ELF-1 (cell line): ENCODE measurements at regions not wholly inside any gene's neighbourhood (a gene's known extent, or its start where the extent isn't known, plus 50 kb on each side); places are given as distances from the start of the nearest gene placed in this dataset.
"Not testable (repeated sequence)": the region's sequence is repeated elsewhere in the genome, so short reads cannot be mapped to it uniquely, and the experiment has no call there.

Experiments
- DNase-seq: peaks from one replicate; pipeline ENCODE4 v3.0.0-alpha.2; 2016; ENCODE audit warnings: low read depth, low spot score

DNA sequence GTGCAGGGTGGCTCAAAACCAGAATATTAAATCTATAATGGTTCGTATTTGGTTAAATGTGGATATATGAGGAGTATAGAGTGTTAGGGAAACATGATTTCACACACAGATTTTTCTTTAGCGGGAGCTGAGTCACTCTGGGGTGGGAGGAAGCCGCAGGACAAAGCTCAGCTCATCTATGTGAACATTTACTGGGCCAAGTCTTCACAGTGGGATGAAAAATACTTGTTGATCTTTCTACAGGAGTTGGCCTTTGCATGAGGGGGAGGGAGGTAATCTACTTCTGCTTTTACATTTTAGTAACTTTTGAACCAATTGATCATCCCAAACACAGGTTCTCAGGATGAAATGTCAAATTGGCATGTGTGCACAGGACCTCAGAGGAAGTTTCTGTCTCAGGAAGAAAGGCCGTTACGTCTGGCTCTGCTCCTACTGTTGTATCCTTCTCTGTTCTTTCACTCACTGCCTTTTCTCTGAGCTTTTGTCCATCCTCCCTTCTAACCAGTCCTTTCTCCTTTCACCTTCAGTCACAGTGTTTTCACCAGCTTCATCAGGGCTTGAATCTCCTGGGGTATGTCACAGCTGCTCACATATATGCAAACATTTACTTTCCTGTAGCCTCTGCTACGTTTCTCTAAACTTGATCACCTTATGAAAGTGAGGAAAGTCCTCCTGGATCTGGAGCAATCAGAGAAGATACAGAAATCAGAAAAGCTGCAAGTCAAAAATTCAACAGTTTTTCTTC is 943.3 kb upstream of the FANCL start:
- DNase-seq = no peak

DNA sequence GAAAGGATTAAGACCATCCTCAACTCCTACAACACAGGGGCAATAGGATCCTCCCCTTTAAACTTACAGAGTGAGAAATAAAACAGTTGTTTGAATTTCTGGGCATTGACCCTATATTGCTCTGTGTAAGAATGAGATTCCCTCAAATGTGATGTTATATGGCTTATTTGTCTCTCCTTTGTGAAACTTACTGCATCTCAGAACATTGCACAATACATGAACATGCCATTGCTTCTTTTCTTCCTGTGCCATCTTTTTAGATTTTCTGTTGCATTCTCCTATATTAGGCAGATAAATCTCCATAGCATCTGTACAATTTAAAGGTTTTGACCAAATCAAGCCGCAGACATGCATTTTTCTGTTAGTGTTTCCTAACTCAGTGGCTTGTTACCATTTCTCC is 941.9 kb upstream of the FANCL start:
- DNase-seq = no peak

DNA sequence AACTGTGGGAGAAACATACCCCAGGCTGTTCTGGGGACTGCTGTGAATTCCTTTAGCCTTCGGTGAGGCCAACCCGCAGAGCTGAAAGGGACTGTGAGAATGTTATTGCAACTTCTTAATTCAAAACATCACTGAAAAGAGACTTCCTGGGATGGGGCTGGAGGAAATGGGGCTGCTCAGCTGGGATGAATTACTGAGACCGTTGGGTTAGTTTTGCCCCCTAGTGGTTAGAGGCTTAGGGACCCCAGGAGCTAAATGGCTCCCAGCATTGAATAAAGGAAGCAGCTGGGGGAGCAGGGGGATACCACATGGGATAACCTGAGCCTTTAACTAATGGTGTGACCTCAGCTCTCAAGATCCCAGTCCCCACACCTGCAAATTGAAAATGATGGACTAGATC is 941.1 kb upstream of the FANCL start:
- peak; percentile 48 for DNase-seq

DNA sequence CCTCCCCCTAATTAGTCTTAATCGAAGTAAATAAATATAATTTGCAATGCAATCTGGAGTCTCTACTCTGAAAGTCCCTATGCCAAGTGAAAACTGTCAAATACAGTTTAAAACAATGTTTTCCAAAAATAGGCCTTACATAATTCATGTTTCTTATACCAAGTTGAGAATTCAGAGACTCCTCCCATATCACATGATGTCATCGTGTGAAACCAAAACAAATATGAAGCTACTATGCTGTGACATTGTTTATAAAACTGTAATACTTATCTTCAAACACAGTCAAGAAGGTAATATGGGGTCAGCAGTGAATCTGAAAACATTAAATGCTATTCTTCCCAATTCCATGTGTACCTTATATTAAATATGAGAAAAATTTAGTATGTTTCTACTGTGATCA is 940.2 kb upstream of the FANCL start:
- DNase-seq = no peak

DNA sequence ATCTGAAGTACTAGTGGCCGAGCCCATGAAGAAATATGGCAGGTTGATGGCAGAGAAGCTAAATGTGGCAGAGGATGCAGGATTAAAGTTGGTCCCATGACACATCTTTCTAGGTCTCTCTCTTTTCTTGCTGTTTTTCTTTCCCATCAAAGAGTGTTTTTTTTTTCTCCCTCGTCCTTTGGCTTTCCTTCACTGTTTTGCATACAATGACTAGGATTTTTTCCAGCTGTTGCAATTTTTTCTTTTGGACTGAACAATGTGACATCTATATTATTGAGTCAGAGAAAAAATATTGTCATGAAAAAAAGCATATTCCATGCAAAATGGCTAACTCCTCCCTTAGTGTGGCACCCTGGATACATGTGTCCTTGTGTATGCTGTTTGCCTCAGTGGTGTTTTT is 939.5 kb upstream of the FANCL start:
- DNase-seq = no peak

DNA sequence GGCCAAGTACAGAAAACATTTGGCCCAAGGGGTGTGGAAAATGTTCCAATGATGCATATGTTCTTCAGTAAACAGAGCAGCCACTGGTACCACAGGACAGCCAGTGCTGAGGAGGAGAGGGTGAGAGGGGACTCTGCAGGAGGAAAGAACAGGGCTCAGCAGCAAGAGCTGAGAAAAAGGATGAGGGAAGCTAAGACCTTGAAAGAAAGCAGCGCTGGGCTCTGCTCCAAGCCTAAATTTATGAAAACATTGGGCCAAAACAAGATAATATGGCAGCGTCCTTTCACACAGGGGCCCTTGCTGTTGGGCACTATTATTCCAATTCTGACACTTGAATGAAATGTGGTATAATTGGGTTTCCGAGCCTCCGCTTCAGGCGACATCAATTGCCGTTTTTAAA is 939.0 kb upstream of the FANCL start:
- no peak for DNase-seq

DNA sequence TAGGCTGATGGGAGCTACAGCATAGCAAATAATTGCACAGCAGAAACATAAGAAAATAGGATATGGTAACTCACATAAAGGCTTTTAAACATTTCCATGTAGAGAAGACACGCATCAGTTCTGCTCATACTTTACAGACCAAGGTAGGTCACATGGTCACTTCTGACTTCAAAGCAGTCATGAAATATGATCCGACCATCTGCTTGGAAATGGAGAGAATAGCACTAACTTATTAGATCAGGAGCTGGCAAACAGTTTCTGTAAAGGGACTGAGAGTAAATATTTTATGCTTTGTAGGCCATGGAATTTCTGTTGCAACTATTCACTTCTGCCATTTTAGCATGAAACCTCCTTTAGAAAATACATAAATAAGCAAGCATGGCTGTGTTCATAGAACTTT is 936.6 kb upstream of the FANCL start:
- no peak for DNase-seq

DNA sequence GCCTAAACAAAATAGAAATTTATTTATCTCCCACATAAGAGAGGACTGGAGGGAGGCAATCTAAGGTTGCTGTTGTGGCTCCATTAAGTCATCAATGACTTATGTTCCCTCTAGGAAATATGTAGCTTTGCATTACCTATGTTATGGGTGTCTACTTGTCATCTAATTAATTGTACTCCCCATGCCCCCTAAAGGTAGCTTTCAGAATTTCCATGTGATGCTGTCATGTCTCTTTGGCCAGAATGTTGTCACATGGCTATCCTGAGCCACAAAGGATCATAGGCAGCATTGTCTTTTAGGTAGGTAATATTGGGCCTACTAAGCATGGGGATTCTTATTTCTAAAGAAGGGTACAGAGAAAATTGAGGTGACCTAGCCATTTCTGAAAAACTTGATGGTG is 935.6 kb upstream of the FANCL start:
- no peak for DNase-seq

DNA sequence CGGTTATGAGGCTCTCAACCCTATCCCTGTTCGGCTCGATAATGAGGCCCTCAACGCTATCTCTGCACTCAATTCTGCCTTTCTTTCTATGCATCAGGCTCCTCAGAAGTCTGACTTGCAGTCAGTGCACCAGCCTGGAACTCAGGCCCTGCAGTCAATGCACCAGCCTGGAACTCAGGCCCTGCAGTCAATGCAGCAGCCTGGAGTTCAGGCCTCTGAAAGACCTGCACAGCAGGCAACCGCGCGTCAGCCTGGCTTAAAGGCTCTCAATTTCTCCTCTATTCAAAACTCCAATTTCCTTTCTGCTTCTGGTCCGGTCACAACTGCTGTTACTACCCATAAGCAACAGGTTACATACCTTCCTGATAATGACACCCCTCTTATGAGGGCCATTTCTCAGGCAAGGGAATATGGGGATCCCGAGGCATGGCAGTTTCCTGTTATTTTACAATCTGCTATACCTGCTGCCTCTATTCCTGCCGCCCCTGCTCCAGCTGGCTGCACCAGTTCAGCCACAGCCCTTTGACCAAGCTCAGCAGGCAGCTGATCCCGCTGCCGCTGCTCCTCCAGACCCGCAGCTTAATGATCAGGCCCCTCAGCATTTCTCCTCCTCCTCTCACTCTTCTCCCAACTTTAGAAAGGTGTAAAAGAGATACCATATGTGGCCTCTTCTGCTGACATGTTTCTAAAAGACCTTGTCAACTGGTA is 933.6 kb upstream of the FANCL start:
- peak; percentile 34 for DNase-seq

DNA sequence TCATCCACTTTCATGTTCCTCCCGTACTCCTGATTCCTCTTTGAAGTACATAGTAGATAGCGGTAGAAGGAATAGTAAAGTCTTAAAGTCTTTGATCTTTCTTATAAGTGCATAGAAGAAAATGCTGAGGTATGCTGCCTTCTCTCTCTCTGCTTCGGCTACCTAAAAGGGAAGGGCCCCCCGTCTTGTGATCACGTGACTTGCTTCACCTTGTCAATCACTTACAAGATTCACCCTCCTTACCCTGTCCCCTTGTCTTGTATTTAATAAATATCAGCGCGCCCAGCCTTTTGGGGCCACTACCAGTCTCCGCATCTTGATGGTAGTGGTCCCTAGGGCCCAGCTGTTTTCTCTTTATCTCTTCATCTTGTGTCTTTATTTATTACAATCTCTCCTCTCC is 932.2 kb upstream of the FANCL start:
- no peak for DNase-seq

DNA sequence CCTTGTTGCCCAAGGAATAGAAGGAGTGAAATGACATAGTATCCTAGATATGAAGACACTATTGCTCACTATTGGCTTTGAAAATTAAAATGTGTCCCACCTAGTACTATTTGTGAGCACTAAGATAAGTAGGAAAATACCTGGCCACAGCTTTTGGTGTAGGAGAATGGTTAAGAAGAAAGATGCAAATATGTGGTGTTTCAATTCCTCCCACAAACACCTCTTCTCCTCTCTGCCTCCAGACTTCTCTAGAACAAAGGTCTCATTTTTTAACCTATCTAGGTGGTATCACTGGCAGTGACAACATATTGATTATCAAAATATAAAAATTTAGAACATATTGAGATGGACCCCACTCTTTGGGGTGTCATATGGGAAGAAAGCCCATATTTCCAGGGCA is 929.9 kb upstream of the FANCL start:
- DNase-seq = no peak

DNA sequence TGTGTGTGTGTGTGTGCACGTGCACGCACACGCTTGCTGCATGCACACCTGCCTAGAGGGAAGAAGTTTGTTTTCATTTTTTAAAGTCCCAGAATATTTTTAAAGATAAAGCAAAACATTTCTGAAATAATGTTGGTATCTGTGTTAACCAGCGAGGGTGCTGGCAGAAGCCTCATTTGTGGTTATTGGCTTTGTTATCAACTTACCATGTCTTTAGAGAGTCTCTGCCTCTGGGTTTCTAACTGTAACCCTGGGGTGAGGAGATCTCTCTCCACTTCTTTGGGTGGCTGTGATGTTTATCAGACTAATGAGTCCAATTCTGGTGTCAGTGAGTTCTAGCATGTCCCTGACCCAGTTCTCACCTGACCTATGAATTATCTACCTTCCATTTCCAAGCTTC is 927.6 kb upstream of the FANCL start:
- DNase-seq = no peak

DNA sequence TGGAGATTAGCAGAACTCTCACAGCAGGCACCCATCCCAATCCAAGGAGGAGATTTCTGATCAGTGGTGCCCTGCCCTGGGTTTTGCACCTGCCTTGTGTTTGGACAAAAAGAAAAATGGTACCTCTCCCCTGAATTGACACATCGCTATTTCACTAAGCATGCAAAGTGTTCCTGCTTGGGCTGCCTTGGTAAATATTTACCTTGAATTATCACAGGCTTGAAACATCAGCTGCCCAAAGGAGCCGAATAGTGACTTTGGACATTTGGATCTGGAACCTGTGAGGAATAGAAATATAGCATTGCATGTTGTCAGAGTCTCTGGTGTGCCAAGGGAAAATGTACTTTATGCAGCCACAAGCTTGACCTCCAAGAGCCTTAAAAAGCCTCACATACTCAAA is 926.4 kb upstream of the FANCL start:
- no peak for DNase-seq

DNA sequence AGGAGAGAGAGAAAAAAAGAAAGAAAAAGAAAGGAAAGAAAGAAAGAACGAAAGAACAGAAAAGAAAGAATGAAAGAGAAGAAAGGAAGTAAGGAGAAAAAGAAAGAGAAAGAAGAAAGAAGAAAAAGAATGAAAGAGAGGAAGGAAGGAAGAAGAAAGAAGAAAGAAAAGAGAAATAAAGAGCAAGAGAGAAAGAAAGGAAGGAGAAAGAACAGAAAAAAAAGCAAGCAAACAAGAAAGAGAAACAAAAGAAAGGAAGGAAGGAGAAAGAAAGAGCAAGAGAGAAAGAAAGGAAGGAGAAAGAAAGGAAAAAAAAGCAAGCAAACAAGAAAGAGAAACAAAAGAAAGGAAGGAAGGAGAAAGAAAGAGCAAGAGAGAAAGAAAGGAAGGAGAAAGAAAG is 916.8 kb upstream of the FANCL start:
- DNase-seq = not testable (repeated sequence)

DNA sequence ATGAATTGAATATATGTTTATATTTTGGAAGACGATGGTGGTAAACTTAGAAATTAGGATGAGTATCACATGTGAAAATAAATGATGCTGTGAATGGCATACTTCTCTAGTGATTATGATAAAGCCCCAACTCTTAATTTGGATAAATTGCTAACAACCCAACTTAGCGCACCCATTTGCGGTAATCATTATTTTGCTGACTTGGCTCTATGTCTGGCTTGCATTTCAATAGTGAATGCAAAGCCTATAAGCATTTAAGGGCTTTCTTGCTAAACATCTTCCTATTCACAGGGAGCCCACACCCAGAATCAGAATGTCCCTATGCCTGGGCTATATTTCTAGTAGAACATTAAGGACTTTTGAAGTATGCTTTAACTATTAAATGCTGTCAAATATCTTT is 910.7 kb upstream of the FANCL start:
- DNase-seq = no peak

DNA sequence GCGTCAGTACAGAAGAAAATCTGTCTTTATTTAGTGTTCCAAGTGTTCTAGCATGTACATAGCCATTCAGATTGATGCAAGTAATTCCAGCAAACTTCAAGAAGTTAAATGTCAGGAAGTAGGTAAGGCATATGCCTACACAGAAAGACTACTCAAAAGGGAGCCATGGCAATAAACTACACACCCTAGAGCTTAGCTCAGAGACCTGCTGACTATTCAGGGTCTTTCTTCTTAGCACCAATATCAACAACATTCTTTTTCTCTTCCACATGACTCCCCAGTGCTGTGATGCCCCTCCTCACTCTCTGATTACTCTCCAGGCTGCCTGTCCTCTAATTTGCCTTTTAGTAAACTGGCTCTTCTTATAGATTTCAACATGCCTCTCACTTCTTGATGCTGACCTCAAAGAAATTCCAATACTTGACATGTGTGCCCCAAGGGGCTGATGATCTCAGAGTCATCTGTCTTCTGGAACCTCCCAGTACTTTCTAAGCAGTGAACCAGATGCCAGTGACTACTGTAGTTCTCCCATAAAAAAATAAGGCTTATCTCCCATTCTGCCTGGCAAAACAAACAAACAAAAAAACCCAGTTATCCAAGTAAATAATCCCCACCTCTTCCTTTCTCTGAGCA is 909.2 kb upstream of the FANCL start:
- peak; percentile 16 for DNase-seq

DNA sequence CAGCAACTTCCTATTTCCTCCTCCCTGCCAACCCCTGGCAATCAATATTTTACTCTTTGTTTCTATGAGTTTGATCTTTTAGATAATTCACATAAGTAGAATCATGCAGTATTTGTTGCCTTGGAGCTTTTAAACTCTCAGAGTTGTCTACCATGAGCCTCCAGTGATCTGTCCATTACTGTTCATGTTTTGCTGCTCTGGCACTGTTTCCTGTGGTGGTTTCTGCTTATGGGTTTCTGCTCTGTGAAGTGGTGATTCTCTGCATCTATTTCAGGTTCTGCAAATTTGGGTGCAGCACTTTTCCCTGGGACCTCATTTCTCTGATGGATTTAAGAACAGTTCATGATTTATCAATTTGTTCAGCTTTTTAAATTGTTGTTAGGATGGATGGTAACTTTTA is 908.1 kb upstream of the FANCL start:
- no peak for DNase-seq

DNA sequence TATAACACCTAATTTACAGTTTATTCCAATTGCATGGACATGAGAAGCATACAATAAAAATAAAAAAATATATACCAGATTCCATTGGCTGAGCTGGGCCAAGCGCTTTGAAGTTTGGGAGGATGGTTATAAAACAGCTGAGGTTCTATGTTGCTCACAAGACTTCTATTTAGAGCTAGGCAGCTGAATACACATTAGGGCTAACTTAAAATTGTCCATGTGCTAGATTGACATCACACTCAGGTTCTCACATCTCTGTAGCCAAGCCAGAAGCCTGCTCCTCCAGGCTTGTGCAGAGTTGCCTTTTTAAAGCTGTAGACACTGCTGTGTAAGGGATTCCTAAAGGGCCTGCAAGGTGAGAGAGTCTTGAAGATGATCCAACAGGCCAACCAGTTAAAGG is 871.1 kb upstream of the FANCL start:
- no peak for DNase-seq

DNA sequence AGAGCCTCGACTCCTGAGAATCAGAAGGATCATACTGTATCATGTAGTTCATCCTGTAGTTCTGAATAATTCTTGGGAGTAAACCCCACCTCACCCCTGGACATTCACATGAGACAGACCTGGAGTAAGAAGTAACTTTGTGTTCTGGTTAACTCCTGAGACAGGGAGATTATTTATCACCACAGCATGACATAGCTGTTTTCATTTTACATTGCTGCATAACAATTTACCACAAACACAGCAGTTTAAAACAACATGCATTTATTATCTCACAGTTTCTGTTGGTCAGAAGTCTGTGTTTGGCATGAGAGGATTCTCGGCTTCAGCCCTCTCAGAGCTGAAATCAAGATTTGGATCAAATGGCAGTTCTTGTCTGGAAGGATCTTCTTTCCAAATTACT is 855.8 kb upstream of the FANCL start:
- DNase-seq = no peak

DNA sequence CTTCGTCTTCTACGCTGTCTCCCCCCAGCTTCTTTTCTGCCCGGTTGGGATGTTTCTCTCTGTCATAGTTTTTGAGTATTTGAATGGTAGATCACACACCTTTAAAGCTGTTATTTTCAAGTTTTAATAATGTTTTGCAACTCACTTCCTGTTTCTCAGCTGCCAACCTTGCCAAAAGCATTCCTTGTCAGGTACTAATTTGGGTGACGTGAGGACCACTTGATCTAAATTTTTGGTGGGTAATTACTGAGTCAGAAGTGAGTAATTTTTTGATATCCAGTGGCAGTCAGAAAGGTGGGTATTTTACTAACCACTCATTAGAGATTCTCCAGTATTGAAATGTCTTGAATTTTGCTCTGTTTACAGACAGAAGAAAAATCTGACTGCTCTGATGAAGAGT is 852.4 kb upstream of the FANCL start:
- DNase-seq = no peak

DNA sequence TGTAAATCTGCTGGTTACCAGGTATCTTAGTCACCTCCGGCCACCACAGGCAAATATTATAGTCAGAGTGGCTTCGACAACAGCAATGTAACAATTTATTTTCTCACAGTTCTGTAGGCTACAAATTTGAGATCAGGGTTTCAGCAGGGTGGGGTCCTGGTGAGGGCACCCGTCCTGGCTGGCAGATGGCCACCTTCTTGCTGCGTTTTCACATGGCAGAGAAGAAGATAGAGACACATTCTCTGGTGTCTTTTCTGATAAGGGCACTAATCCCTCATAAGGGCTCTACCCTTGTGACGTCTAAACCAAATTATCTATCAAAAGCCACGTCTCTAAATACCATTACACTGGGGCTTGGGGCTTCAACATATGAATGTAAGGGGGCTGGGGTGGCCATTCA is 843.2 kb upstream of the FANCL start:
- no peak for DNase-seq

DNA sequence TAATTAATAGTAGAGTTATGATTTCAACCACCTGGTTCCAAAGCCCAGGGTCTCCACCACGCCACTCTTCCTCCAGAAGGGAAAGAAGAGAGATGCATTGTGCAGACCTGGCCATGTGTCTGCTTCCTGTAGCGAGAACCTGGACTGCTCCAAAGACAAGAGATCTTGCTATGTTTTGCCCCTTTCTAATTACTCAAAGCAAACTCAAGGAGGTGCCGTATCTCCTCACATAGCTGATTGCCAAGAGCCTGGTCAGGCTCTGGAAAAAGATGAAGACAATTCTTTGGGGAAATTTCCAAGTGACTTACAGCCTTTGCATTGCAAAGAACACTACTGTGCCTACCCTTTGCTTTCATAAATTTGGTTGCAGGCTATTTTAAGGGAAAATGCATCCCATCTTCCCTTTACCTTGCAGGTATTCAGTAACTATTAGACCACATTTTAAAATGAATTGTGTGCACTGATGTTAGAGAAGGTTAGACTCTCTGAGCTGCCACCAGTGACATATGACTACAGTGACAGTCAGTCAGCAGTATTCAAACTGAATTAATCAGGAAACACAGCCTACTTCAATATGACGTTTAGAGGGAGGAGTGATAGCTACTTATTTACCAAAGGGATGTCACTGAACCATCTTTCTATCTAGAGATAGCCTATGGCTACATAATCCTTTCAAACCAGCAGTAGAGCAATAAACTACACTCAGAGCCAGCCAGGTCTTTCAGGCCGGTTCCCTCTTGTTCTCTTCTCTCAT is 842.1 kb upstream of the FANCL start:
- DNase-seq = no peak
